ENCODE measurements at regions not wholly inside any gene's neighbourhood (a gene's known extent, or its start where the extent isn't known, plus 50 kb on each side); places are given as distances from the start of the nearest gene placed in this dataset.

GRCh38 chr2:147550995-147551731 lies 293.7 kb upstream of the ACVR2A start:
- TF ChIP-seq CTCF (IDR thresholded peaks at IDR 0.05), result no peak
- ChIA-PET CTCF (no interaction called here), POLR2A (interaction anchor here (0.5 kb wide), 1 partner anchor 12 kb away, joined by 3 read pairs; no protein-coding TSS in a partner anchor)
- H3K27me3 Mint-ChIP-seq, result peaks cover 9% of the 10 kb centered on the region
- H3K27ac Mint-ChIP-seq, result no peak overlapping the region
- no peaks in the 10 kb centered on the region for H3K36me3 Mint-ChIP-seq (ENCODE audit: low read depth)
- ATAC-seq (ENCODE audit: low read depth) (no peak), DNase-seq (no peak)
- intact Hi-C loops (cut with micrococcal nuclease), result no loop called here
- no peaks in the 10 kb centered on the region for H3K4me1 Mint-ChIP-seq
- H3K9me3 Mint-ChIP-seq, result no peaks in the 10 kb centered on the region
- no peak overlapping the region for H3K4me3 Mint-ChIP-seq

- no peak for TF ChIP-seq CTCF (IDR thresholded peaks at IDR 0.05)
- no peak overlapping the region for H3K4me3 Mint-ChIP-seq
- no peak for ATAC-seq (ENCODE audit: low read depth)
- no peaks in the 10 kb centered on the region for H3K9me3 Mint-ChIP-seq
- no peak for DNase-seq
- ChIA-PET POLR2A (no interaction called here), CTCF (no interaction called here)
- intact Hi-C loops (cut with micrococcal nuclease), result no loop called here
- no peaks in the 10 kb centered on the region for H3K36me3 Mint-ChIP-seq (ENCODE audit: low read depth)
- H3K27me3 Mint-ChIP-seq, result peaks cover 3% of the 10 kb centered on the region
- H3K27ac Mint-ChIP-seq, result no peak overlapping the region
- H3K4me1 Mint-ChIP-seq, result no peaks in the 10 kb centered on the region
Observed at GRCh38 chr2:147549054-147549453, 295.8 kb upstream of the ACVR2A start.

GRCh38 chr2:147548451-147548850 lies 296.4 kb upstream of the ACVR2A start:
- DNase-seq (no peak), ATAC-seq (ENCODE audit: low read depth) (no peak)
- ChIA-PET CTCF (no interaction called here), POLR2A (no interaction called here)
- Mint-ChIP-seq H3K4me3 (no peak overlapping the region), H3K4me1 (no peaks in the 10 kb centered on the region), H3K27me3 (no peaks in the 10 kb centered on the region), H3K9me3 (no peaks in the 10 kb centered on the region), H3K36me3 (ENCODE audit: low read depth) (no peaks in the 10 kb centered on the region), H3K27ac (no peak overlapping the region)
- no peak for TF ChIP-seq CTCF (IDR thresholded peaks at IDR 0.05)
- intact Hi-C loops (cut with micrococcal nuclease), result no loop called here

GRCh38 chr2:147547440-147547839 lies 297.4 kb upstream of the ACVR2A start:
- Mint-ChIP-seq H3K27me3 (no peaks in the 10 kb centered on the region), H3K4me1 (no peaks in the 10 kb centered on the region), H3K27ac (no peak overlapping the region), H3K9me3 (no peaks in the 10 kb centered on the region), H3K4me3 (no peak overlapping the region), H3K36me3 (ENCODE audit: low read depth) (no peaks in the 10 kb centered on the region)
- ChIA-PET POLR2A (no interaction called here), CTCF (no interaction called here)
- ATAC-seq (ENCODE audit: low read depth) (no peak), DNase-seq (no peak)
- intact Hi-C loops (cut with micrococcal nuclease), result no loop called here
- TF ChIP-seq CTCF (IDR thresholded peaks at IDR 0.05), result no peak

GRCh38 chr2:147546109-147546508 lies 298.7 kb upstream of the ACVR2A start:
- ChIA-PET CTCF (no interaction called here), POLR2A (no interaction called here)
- Mint-ChIP-seq H3K4me3 (no peak overlapping the region), H3K9me3 (no peaks in the 10 kb centered on the region), H3K27ac (no peak overlapping the region), H3K36me3 (ENCODE audit: low read depth) (no peaks in the 10 kb centered on the region), H3K4me1 (no peaks in the 10 kb centered on the region), H3K27me3 (no peaks in the 10 kb centered on the region)
- DNase-seq (no peak), ATAC-seq (ENCODE audit: low read depth) (no peak)
- intact Hi-C loops (cut with micrococcal nuclease), result no loop called here
- no peak for TF ChIP-seq CTCF (IDR thresholded peaks at IDR 0.05)
